Panc1 (cell line): ENCODE measurements at regions not wholly inside any gene's neighbourhood (a gene's known extent, or its start where the extent isn't known, plus 50 kb on each side); places are given as distances from the start of the nearest gene placed in this dataset.

Experiments used
- ATAC-seq: fragments of 200-7000 bp; cut with Tn5 transposase; 2 replicates; pipeline ENCODE4 v1.9.1; 2020; ENCODE audit warnings: mild to moderate bottlenecking, moderate library complexity
- BruUV-seq: library from RNA; stranded (reverse); fragments of 400-500 nt; replicated peaks from 2 replicates; lab custom pipeline; 2021; lab: Mats Ljungman, UMichigan
- CTCF ChIA-PET: fragments of 300-600 bp; sonication (Branson Sonifier 250); formaldehyde crosslinking; loops from one replicate; lab custom pipeline; 2022; ENCODE audit warnings: antibody characterized with exemption; lab: Charles Lee
- POLR2A ChIA-PET: fragments of 300-600 bp; sonication (Branson Sonifier 250); formaldehyde crosslinking; loops from one replicate; lab custom pipeline; 2022; ENCODE audit warnings: antibody characterized with exemption; lab: Charles Lee
- DNase-seq: peaks from one replicate; pipeline ENCODE4 v3.0.0-alpha.2; 2010; ENCODE audit warnings: low read depth, low spot score
- H3K27ac ChIP-seq: 2 replicates; pipeline ENCODE4 v1.5.1; 2011; ENCODE audit warnings: mild to moderate bottlenecking, low read length, inconsistent platforms
- H3K27me3 ChIP-seq: fragments of 200-500 bp; sonication (Bioruptor generic); 2 replicates; pipeline ENCODE4 v1.6.0; 2014; ENCODE audit warnings: low read length, inconsistent platforms; ENCODE audit not compliant: control insufficient read depth, insufficient read depth
- H3K36me3 ChIP-seq: fragments of 200-500 bp; sonication (Bioruptor generic); 2 replicates; pipeline ENCODE4 v1.5.1; 2014; ENCODE audit warnings: inconsistent platforms, mild to moderate bottlenecking, low read length, moderate library complexity; ENCODE audit not compliant: control insufficient read depth, insufficient read depth
- H3K4me1 ChIP-seq: 2 replicates; pipeline ENCODE4 v1.5.1; 2011; ENCODE audit warnings: inconsistent platforms, mild to moderate bottlenecking, low read length, moderate library complexity; ENCODE audit not compliant: control insufficient read depth, insufficient read depth
- H3K4me3 ChIP-seq, 2 experiments: 2 replicates each; pipeline ENCODE4 v1.5.1; 2011 to 2012; ENCODE audit warnings: low read depth in 2 of 2, low read length in 2 of 2, mild to moderate bottlenecking in 2 of 2, inconsistent platforms in 1 of 2, moderate library complexity in 1 of 2
- H3K9me3 ChIP-seq: fragments of 200-500 bp; sonication (Bioruptor generic); 2 replicates; pipeline ENCODE4 v1.5.1; 2014; ENCODE audit warnings: low read depth, mild to moderate bottlenecking, inconsistent platforms, low read length, moderate library complexity; ENCODE audit not compliant: control insufficient read depth, insufficient read depth
- CTCF ChIP-seq: fragments of 450-650 bp; IDR thresholded peaks from 2 replicates; pipeline ENCODE4 v1.5.1; 2017; ENCODE audit warnings: mild to moderate bottlenecking
- POLR2AphosphoS5 ChIP-seq: IDR thresholded peaks from 2 replicates; pipeline ENCODE4 v1.6.1; 2012; ENCODE audit warnings: mild to moderate bottlenecking, low read depth, low read length, moderate library complexity
- SIN3A ChIP-seq: IDR thresholded peaks from 2 replicates; pipeline ENCODE4 v1.6.1; 2012; ENCODE audit warnings: low read depth, mild to moderate bottlenecking, low read length, moderate library complexity, borderline replicate concordance; ENCODE audit not compliant: insufficient read depth
- TCF7L2 ChIP-seq: IDR thresholded peaks from 2 replicates; pipeline ENCODE4 v1.6.1; 2011; ENCODE audit warnings: mild to moderate bottlenecking, low read depth, low read length, inconsistent platforms
- in situ Hi-C: cut with HindIII; loops from 2 replicates; pipeline ENCODE4 v1.10.0; 2016; ENCODE audit warnings: low sequenced_read_pairs, low pct_unique_long_range_greater_than_20kb
- intact Hi-C: fragments of 100-400 bp; cut with micrococcal nuclease; formaldehyde crosslinking; loops from one replicate; pipeline ENCODE4 v1.10.0; 2022; ENCODE audit not compliant: unreplicated experiment
- TF ChIP-seq, protein P1 (sequence below), 2 experiments: IDR thresholded peaks; 2 replicates each; pipeline ENCODE4 v1.6.1; 2011 to 2012; ENCODE audit warnings: low read depth in 2 of 2, control low read depth in 1 of 2, low read length in 1 of 2, mild to moderate bottlenecking in 1 of 2, moderate library complexity in 1 of 2; ENCODE audit not compliant: insufficient read depth in 1 of 2

GRCh38 chr14:25696176-25696575 lies 646.2 kb upstream of the STXBP6 start:
- intact Hi-C loops: no loop called here
- no peak for DNase-seq
- no peak for ATAC-seq
- no peaks in the 10 kb centered on the region for H3K36me3 ChIP-seq
- no peaks in the 10 kb centered on the region for H3K4me1 ChIP-seq
- ChIA-PET CTCF (no interaction called here), POLR2A (no interaction called here)
- no peak overlapping the region for H3K4me3 ChIP-seq
- in situ Hi-C loops: no loop called here
- BruUV-seq: no TSS peak
- TF ChIP-seq CTCF (no peak), POLR2AphosphoS5 (no peak), TCF7L2 (no peak), SIN3A (no peak)
- TF ChIP-seq, protein P1, sequence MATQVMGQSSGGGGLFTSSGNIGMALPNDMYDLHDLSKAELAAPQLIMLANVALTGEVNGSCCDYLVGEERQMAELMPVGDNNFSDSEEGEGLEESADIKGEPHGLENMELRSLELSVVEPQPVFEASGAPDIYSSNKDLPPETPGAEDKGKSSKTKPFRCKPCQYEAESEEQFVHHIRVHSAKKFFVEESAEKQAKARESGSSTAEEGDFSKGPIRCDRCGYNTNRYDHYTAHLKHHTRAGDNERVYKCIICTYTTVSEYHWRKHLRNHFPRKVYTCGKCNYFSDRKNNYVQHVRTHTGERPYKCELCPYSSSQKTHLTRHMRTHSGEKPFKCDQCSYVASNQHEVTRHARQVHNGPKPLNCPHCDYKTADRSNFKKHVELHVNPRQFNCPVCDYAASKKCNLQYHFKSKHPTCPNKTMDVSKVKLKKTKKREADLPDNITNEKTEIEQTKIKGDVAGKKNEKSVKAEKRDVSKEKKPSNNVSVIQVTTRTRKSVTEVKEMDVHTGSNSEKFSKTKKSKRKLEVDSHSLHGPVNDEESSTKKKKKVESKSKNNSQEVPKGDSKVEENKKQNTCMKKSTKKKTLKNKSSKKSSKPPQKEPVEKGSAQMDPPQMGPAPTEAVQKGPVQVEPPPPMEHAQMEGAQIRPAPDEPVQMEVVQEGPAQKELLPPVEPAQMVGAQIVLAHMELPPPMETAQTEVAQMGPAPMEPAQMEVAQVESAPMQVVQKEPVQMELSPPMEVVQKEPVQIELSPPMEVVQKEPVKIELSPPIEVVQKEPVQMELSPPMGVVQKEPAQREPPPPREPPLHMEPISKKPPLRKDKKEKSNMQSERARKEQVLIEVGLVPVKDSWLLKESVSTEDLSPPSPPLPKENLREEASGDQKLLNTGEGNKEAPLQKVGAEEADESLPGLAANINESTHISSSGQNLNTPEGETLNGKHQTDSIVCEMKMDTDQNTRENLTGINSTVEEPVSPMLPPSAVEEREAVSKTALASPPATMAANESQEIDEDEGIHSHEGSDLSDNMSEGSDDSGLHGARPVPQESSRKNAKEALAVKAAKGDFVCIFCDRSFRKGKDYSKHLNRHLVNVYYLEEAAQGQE (IDR thresholded peaks at IDR 0.05; ENCODE audit: insufficient read depth in 1 of 2, low read depth in 2 of 2, low read length in 1 of 2): no peak
- no peaks in the 10 kb centered on the region for H3K27me3 ChIP-seq
- no peak overlapping the region for H3K27ac ChIP-seq
- H3K9me3 ChIP-seq: no peaks in the 10 kb centered on the region

GRCh38 chr14:25685004-25685403 lies 635.1 kb upstream of the STXBP6 start:
- no TSS peak for BruUV-seq
- H3K36me3 ChIP-seq: no peaks in the 10 kb centered on the region
- in situ Hi-C loops (no loop called here), intact Hi-C loops (no loop called here)
- no peak for DNase-seq
- ChIA-PET CTCF (no interaction called here), POLR2A (no interaction called here)
- ATAC-seq: no peak
- H3K4me1 ChIP-seq: no peaks in the 10 kb centered on the region
- no peaks in the 10 kb centered on the region for H3K27me3 ChIP-seq
- H3K4me3 ChIP-seq: no peak overlapping the region
- TF ChIP-seq, protein P1 (IDR thresholded peaks at IDR 0.05; ENCODE audit: insufficient read depth in 1 of 2, low read depth in 2 of 2, low read length in 1 of 2): no peak
- TF ChIP-seq CTCF: no peak
- no peak for TF ChIP-seq TCF7L2
- no peak for TF ChIP-seq SIN3A
- TF ChIP-seq POLR2AphosphoS5: no peak
- H3K9me3 ChIP-seq: no peaks in the 10 kb centered on the region
- no peak overlapping the region for H3K27ac ChIP-seq
